Fibroblast of skin of left quadriceps (primary cell): ENCODE measurements at regions not wholly inside any gene's neighbourhood (a gene's known extent, or its start where the extent isn't known, plus 50 kb on each side); places are given as distances from the start of the nearest gene placed in this dataset.
A peak's percentile ranks its signal among the peaks of the same experiment; 100 is the strongest.
"Not testable (repeated sequence)": the region's sequence is repeated elsewhere in the genome, so short reads cannot be mapped to it uniquely, and the experiment has no call there.

ENCODE experiments used
- DNase-seq, 2 experiments: peaks; one replicate each; pipeline ENCODE4 v3.0.0-alpha.2; 2013; ENCODE audit warnings: low read depth in 2 of 2

- DNase-seq = no peak
These were observed 223.0 kb upstream of the NUDT12 start for GRCh38 chr5:103785569-103785968.

- no peak for DNase-seq
These were observed 221.1 kb upstream of the NUDT12 start for GRCh38 chr5:103783669-103784068.

- no peak for DNase-seq
These were observed 218.2 kb upstream of the NUDT12 start for GRCh38 chr5:103780794-103781193.

- DNase-seq = peak in 1 of 2 experiments; percentile 7
These were observed 212.1 kb upstream of the NUDT12 start for GRCh38 chr5:103774721-103775120.

- no peak for DNase-seq
These were observed 209.7 kb upstream of the NUDT12 start for GRCh38 chr5:103772248-103772647.

GRCh38 chr5:103764403-103764802 is 201.8 kb upstream of the NUDT12 start:
- DNase-seq = no peak

- DNase-seq = no peak
These were observed 196.4 kb upstream of the NUDT12 start for GRCh38 chr5:103758996-103759395.

- DNase-seq = no peak
These were observed 193.4 kb upstream of the NUDT12 start for GRCh38 chr5:103755974-103756373.

GRCh38 chr5:103745353-103746065 is 182.9 kb upstream of the NUDT12 start:
- DNase-seq = no peak

- DNase-seq = peak; percentile 36
These were observed 181.6 kb upstream of the NUDT12 start for GRCh38 chr5:103744159-103744558.

GRCh38 chr5:103743421-103743820 is 180.8 kb upstream of the NUDT12 start:
- no peak for DNase-seq

- no peak for DNase-seq
These were observed 179.4 kb upstream of the NUDT12 start for GRCh38 chr5:103741984-103742383.

- not testable (repeated sequence) for DNase-seq
These were observed 173.8 kb upstream of the NUDT12 start for GRCh38 chr5:103736343-103736742.

- no peak for DNase-seq
These were observed 161.7 kb upstream of the NUDT12 start for GRCh38 chr5:103724271-103724670.

GRCh38 chr5:103721183-103721582 is 158.6 kb upstream of the NUDT12 start:
- DNase-seq = no peak

GRCh38 chr5:103718108-103718507 is 155.5 kb upstream of the NUDT12 start:
- DNase-seq = no peak

- DNase-seq = no peak
These were observed 146.0 kb upstream of the NUDT12 start for GRCh38 chr5:103708601-103709000.

- DNase-seq = peak; percentile 87
These were observed 144.5 kb upstream of the NUDT12 start for GRCh38 chr5:103706939-103707682.

GRCh38 chr5:103703617-103704016 is 141.0 kb upstream of the NUDT12 start:
- DNase-seq = no peak

GRCh38 chr5:103693517-103693916 is 130.9 kb upstream of the NUDT12 start:
- no peak for DNase-seq

- DNase-seq = no peak
These were observed 128.1 kb upstream of the NUDT12 start for GRCh38 chr5:103690676-103691075.

GRCh38 chr5:103679873-103680272 is 117.3 kb upstream of the NUDT12 start:
- DNase-seq = no peak

GRCh38 chr5:103676198-103676597 is 113.6 kb upstream of the NUDT12 start:
- DNase-seq = peak; percentile 60 to 67
